Liver (tissue), 3 donors: ENCODE measurements at regions not wholly inside any gene's neighbourhood (a gene's known extent, or its start where the extent isn't known, plus 50 kb on each side); places are given as distances from the start of the nearest gene placed in this dataset.
A peak's percentile ranks its signal among the peaks of the same experiment; 100 is the strongest.

Experiments
- GABPA ChIP-seq, 2 donors: IDR thresholded peaks in 1 of 2; conservative IDR thresholded peaks in 1 of 2; 2 replicates each; pipeline ENCODE4 v1.6.1; 2016; ENCODE audit warnings: antibody characterized with exemption in 2 of 2, mild to moderate bottlenecking in 1 of 2, moderate library complexity in 1 of 2
- HNF4A ChIP-seq, 2 donors: conservative IDR thresholded peaks; 2 replicates each; pipeline ENCODE4 v1.6.1; 2016; ENCODE audit warnings: antibody characterized with exemption in 2 of 2, mild to moderate bottlenecking in 2 of 2
- RAD21 ChIP-seq, 2 donors: IDR thresholded peaks; 2 replicates each; pipeline ENCODE4 v1.6.1; 2016; ENCODE audit warnings: antibody characterized with exemption in 2 of 2, mild to moderate bottlenecking in 2 of 2
- YY1 ChIP-seq: IDR thresholded peaks from 2 replicates; pipeline ENCODE4 v1.6.1; 2016; ENCODE audit warnings: antibody characterized with exemption, mild to moderate bottlenecking
- TF ChIP-seq, protein P1 (sequence below): fragments of 150-350 bp; IDR thresholded peaks from 2 replicates; pipeline ENCODE4 v1.5.1; 2017; ENCODE audit warnings: improper control_type of control experiment, low read depth, low read length; ENCODE audit not compliant: missing input control
- TF ChIP-seq, protein P2 (sequence below): IDR thresholded peaks from 2 replicates; pipeline ENCODE4 v1.6.1; 2016; ENCODE audit warnings: antibody characterized with exemption, mild to moderate bottlenecking
- TF ChIP-seq, protein P3 (sequence below): IDR thresholded peaks from 2 replicates; pipeline ENCODE4 v1.6.1; 2016; ENCODE audit warnings: antibody characterized with exemption
- donor health status: healthy.
- donor health status: healthy.

DNA sequence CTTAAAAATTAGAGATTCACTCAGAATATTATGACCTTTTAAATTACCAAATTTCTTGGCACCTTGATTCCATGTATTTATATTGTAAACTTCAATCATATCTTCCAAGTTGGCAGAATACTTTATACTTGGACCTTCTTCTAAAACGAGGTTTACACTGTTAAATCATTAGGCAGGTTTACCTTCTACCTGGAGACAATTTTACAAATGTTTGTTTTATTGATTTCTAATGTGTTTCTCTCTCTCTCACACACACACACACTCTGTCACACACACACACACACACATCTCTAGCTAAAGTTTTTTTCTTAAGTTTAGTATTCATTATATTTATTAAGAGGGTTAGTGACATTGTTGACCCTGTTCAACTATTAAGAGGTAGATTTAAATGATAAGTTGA lies 1155.6 kb downstream of the NSUN3 start:
- TF ChIP-seq RAD21 (IDR thresholded peaks at IDR 0.05) (no peak), HNF4A (conservative IDR thresholded peaks at IDR 0.05) (peak in 1 of 2 donors; percentile 10), YY1 (no peak), GABPA (IDR thresholded peaks at IDR 0.05 in 1 of 2, conservative IDR thresholded peaks at IDR 0.05 in 1 of 2) (no peak)
- TF ChIP-seq, protein P1, sequence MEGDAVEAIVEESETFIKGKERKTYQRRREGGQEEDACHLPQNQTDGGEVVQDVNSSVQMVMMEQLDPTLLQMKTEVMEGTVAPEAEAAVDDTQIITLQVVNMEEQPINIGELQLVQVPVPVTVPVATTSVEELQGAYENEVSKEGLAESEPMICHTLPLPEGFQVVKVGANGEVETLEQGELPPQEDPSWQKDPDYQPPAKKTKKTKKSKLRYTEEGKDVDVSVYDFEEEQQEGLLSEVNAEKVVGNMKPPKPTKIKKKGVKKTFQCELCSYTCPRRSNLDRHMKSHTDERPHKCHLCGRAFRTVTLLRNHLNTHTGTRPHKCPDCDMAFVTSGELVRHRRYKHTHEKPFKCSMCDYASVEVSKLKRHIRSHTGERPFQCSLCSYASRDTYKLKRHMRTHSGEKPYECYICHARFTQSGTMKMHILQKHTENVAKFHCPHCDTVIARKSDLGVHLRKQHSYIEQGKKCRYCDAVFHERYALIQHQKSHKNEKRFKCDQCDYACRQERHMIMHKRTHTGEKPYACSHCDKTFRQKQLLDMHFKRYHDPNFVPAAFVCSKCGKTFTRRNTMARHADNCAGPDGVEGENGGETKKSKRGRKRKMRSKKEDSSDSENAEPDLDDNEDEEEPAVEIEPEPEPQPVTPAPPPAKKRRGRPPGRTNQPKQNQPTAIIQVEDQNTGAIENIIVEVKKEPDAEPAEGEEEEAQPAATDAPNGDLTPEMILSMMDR: no peak
- TF ChIP-seq, protein P2, sequence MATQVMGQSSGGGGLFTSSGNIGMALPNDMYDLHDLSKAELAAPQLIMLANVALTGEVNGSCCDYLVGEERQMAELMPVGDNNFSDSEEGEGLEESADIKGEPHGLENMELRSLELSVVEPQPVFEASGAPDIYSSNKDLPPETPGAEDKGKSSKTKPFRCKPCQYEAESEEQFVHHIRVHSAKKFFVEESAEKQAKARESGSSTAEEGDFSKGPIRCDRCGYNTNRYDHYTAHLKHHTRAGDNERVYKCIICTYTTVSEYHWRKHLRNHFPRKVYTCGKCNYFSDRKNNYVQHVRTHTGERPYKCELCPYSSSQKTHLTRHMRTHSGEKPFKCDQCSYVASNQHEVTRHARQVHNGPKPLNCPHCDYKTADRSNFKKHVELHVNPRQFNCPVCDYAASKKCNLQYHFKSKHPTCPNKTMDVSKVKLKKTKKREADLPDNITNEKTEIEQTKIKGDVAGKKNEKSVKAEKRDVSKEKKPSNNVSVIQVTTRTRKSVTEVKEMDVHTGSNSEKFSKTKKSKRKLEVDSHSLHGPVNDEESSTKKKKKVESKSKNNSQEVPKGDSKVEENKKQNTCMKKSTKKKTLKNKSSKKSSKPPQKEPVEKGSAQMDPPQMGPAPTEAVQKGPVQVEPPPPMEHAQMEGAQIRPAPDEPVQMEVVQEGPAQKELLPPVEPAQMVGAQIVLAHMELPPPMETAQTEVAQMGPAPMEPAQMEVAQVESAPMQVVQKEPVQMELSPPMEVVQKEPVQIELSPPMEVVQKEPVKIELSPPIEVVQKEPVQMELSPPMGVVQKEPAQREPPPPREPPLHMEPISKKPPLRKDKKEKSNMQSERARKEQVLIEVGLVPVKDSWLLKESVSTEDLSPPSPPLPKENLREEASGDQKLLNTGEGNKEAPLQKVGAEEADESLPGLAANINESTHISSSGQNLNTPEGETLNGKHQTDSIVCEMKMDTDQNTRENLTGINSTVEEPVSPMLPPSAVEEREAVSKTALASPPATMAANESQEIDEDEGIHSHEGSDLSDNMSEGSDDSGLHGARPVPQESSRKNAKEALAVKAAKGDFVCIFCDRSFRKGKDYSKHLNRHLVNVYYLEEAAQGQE: no peak
- TF ChIP-seq, protein P3, sequence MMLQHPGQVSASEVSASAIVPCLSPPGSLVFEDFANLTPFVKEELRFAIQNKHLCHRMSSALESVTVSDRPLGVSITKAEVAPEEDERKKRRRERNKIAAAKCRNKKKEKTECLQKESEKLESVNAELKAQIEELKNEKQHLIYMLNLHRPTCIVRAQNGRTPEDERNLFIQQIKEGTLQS: no peak
